Testis (tissue), 2 donors: ENCODE measurements at regions not wholly inside any gene's neighbourhood (a gene's known extent, or its start where the extent isn't known, plus 50 kb on each side); places are given as distances from the start of the nearest gene placed in this dataset.
"Not testable (repeated sequence)": the region's sequence is repeated elsewhere in the genome, so short reads cannot be mapped to it uniquely, and the experiment has no call there.

Experiments
- POLR2A ChIP-seq: fragments of 450-650 bp; IDR thresholded peaks from one replicate; pipeline ENCODE4 v1.6.1; 2017; ENCODE audit warnings: antibody characterized with exemption, mild to moderate bottlenecking, moderate library complexity
- TF ChIP-seq, protein P1 (sequence below), 3 experiments: fragments of 450-650 bp in 2 of 3; fragments of 200-600 bp in 1 of 3; sonication (generic) in 1 of 3; IDR thresholded peaks; one replicate each; pipeline ENCODE4 v1.5.1; 2016 to 2019; ENCODE audit warnings: antibody characterized with exemption in 3 of 3, mild to moderate bottlenecking in 2 of 3, moderate library complexity in 1 of 3

DNA sequence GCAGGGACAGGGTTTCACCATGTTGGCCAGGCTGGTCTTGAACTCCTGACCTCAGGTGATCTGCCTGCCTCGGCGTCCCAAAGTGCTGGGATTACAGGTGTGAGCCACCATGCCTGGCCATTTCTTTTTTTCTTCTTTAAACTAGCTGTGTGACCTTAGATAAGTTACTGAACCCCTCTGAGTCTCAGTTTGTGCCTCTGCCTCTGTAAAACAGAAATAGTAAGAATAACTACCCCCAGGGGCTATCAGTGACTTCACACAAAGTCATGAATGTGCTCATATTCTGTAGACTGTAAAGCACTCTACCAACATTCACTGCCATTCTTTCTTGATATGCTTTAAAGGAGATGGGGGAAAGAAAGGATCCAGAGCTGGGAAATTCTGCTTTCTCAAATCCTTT is 120.7 kb downstream of the RPLP1 start:
- TF ChIP-seq POLR2A: not testable (repeated sequence)
- TF ChIP-seq, protein P1, sequence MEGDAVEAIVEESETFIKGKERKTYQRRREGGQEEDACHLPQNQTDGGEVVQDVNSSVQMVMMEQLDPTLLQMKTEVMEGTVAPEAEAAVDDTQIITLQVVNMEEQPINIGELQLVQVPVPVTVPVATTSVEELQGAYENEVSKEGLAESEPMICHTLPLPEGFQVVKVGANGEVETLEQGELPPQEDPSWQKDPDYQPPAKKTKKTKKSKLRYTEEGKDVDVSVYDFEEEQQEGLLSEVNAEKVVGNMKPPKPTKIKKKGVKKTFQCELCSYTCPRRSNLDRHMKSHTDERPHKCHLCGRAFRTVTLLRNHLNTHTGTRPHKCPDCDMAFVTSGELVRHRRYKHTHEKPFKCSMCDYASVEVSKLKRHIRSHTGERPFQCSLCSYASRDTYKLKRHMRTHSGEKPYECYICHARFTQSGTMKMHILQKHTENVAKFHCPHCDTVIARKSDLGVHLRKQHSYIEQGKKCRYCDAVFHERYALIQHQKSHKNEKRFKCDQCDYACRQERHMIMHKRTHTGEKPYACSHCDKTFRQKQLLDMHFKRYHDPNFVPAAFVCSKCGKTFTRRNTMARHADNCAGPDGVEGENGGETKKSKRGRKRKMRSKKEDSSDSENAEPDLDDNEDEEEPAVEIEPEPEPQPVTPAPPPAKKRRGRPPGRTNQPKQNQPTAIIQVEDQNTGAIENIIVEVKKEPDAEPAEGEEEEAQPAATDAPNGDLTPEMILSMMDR (IDR thresholded peaks at IDR 0.05): not testable (repeated sequence)
